HCT116 (cell line): ENCODE measurements at regions not wholly inside any gene's neighbourhood (a gene's known extent, or its start where the extent isn't known, plus 50 kb on each side); places are given as distances from the start of the nearest gene placed in this dataset.

Source experiments
- CTCF ChIP-seq, 3 experiments: fragments of 200-600 bp in 1 of 3; sonication (generic) in 1 of 3; IDR thresholded peaks in 2 of 3; conservative IDR thresholded peaks in 1 of 3; 2 replicates each; pipeline ENCODE4 v1.5.1; 2012 to 2017; ENCODE audit warnings: low read depth in 2 of 3, low read length in 2 of 3, antibody characterized with exemption in 1 of 3, borderline replicate concordance in 1 of 3, control low read depth in 1 of 3, mild to moderate bottlenecking in 1 of 3, mixed read lengths in 1 of 3, mixed run types in 1 of 3, moderate library complexity in 1 of 3; ENCODE audit not compliant: insufficient read depth in 1 of 3
- EZH2 ChIP-seq: fragments of 200-600 bp; sonication (generic); IDR thresholded peaks from 2 replicates; pipeline ENCODE4 v1.6.1; 2017; ENCODE audit warnings: antibody characterized with exemption, mixed run types
- POLR2A ChIP-seq: IDR thresholded peaks from 2 replicates; pipeline ENCODE4 v1.7.0; 2011; ENCODE audit warnings: borderline replicate concordance; ENCODE audit not compliant: insufficient read depth, insufficient read length; ENCODE audit errors: extremely low read depth

DNA sequence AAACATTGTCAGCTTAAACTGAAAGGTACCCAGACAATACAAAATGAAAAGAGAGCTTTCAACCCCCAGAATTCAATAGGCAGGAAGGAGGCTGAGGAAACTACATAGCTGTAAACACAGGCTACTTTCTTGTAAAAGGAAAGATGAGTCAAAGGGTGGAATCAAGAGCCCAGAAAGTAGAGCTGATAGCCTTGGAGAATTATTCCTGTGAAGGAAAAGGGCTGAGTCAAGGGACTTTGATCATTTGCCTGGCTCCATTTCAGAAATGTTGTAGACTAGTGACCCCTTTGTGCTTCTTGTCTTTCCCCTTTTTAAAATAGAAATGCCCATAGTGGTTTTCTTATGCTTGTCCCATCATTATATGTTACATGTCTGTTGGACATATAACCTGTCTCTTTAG lies 597.6 kb downstream of the ADGRL2 start:
- TF ChIP-seq CTCF (IDR thresholded peaks at IDR 0.05 in 2 of 3, conservative IDR thresholded peaks at IDR 0.05 in 1 of 3; ENCODE audit: borderline replicate concordance in 1 of 3, insufficient read depth in 1 of 3, low read depth in 2 of 3, low read length in 2 of 3): no peak
- no peak for TF ChIP-seq EZH2
- TF ChIP-seq POLR2A: no peak
